GM13977 (cell line): ENCODE measurements at regions not wholly inside any gene's neighbourhood (a gene's known extent, or its start where the extent isn't known, plus 50 kb on each side); places are given as distances from the start of the nearest gene placed in this dataset.

Experiments used
- DNase-seq: peaks from one replicate; pipeline ENCODE4 v3.0.0; 2012; ENCODE audit warnings: low spot score
- CTCF ChIP-seq: IDR thresholded peaks from 2 replicates; pipeline ENCODE4 v1.5.1; 2012; ENCODE audit warnings: mild to moderate bottlenecking, control low read depth; ENCODE audit not compliant: insufficient read depth; ENCODE audit errors: extremely low read depth, missing control alignments
- in situ Hi-C: fragments of 300-500 bp; cut with MboI; formaldehyde crosslinking; loops from one replicate; pipeline ENCODE4 v1.12.0; 2022; ENCODE audit warnings: low sequenced_read_pairs, low pct_unique_long_range_greater_than_20kb, mixed read lengths, inconsistent platforms; ENCODE audit not compliant: unreplicated experiment

DNA sequence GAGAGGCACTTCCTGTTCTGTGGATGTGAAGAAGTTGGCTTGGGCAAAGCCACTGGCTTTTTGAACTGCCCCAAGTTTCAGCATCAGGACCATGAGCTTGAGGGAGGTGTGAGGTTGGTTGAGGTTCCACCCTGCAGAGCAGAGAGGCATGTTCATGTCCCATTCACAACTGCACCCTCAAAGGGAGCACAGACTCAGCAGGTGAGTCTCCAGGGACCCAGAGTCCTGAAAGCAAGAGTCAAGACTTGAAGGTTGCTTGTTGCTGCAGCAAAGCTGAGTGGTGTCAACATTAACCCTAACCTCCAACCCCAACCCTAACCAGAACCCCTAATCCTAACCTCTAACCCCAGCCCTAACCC is 556.3 kb downstream of the BRD1 start:
- TF ChIP-seq CTCF = no peak
- in situ Hi-C loops = no loop called here
- no peak for DNase-seq

- in situ Hi-C loops = no loop called here
- no peak for DNase-seq
- TF ChIP-seq CTCF = no peak
Observed at GRCh38 chr22:49270595-49271368, 556.9 kb downstream of the BRD1 start.

DNA sequence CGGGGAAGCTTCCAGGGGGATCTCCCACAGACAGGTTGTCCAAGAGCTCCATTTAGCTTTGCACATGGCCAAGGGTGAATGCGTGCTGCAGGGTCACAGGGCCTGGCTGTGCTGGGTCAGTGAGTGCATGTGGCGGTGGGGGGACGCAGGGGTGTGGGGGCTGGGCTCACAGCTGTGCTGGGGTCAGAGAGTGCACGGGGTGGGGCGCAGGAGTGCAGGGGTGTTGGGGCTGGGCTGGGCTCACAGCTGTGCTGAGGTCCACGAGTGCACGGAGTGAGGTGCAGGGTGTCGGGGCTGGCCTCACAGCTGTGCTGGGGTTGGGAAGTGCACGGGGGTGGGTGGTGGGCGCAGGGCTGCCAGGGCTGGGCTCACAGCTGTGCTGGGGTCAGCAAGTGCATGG is 557.7 kb downstream of the BRD1 start:
- no peak for TF ChIP-seq CTCF
- no peak for DNase-seq
- in situ Hi-C loops = no loop called here

DNA sequence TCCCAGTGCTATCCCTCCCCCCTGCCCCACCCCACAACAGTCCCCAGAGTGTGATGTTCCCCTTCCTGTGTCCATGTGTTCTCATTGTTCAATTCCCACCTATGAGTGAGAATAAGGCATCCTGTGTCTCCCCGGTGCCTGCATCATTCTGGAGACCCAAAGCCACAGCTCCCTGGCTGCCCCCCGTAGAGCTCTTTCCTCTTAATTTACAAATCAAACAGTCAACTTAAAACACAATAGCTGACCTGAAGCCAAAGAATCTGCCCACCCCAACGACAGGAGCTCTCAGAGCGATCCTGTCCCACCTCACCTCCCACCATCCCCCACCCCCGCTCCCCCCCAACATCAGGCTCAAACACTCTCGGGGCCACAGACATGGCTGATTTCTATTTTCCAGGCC is 558.3 kb downstream of the BRD1 start:
- DNase-seq = no peak
- in situ Hi-C loops = no loop called here
- no peak for TF ChIP-seq CTCF

DNA sequence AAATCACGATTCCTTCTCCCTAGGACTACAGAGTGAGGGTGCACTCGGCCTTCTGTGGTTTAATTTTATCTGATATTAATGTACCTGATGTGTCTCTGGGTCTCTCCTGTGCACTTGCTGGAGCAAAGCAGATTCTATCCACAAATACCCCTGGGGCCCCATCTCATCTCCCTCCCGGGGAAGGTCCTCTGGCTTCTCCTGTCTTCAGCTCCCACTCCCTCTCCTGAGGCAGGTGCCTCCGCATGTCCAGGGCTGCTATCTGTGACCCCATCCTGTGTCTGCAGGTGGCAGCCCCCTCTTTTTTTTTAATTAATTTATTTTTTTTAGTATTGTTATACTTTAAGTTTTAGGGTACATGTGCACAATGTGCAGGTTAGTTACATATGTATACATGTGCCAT is 558.7 kb downstream of the BRD1 start:
- TF ChIP-seq CTCF = no peak
- DNase-seq = no peak
- in situ Hi-C loops = no loop called here

DNA sequence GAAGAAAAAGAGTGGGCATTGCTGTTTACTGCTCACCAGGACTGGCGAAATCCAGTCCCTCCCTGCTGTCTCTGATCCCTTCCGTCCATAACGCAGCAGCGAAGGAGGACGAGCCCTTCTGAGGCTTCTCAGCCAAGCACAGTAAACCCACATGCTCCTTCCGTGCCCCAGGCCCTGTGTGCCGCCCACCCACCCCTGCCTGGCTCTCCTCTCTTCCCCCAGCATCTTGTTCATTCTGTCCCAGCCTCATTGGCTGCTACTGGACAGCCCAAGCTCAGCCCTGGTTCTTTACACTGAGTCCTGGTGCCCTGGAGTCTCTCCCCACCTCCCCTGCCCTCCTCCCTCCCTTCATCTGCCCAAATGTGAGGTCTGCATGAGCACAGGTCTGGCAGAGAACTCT is 559.7 kb downstream of the BRD1 start:
- TF ChIP-seq CTCF = no peak
- in situ Hi-C loops = no loop called here
- no peak for DNase-seq
